SK-N-SH (cell line): ENCODE measurements at regions not wholly inside any gene's neighbourhood (a gene's known extent, or its start where the extent isn't known, plus 50 kb on each side); places are given as distances from the start of the nearest gene placed in this dataset.
"Not testable (repeated sequence)": the region's sequence is repeated elsewhere in the genome, so short reads cannot be mapped to it uniquely, and the experiment has no call there.

Experiments
- CHD2 ChIP-seq: fragments of 150-350 bp; IDR thresholded peaks from 2 replicates; pipeline ENCODE4 v1.6.1; 2018; ENCODE audit warnings: low read length; ENCODE audit not compliant: partially characterized antibody
- EP300 ChIP-seq, 2 experiments: IDR thresholded peaks; 2 replicates each; pipeline versions ENCODE4 v1.4.0 to v1.6.1; 2012; ENCODE audit warnings: borderline replicate concordance in 1 of 2, low read depth in 1 of 2, low read length in 1 of 2
- FOXM1 ChIP-seq: IDR thresholded peaks from 2 replicates; pipeline ENCODE4 v1.4.0; 2012; ENCODE audit warnings: low read depth, mild to moderate bottlenecking

- TF ChIP-seq CHD2; EP300 (IDR thresholded peaks at IDR 0.05; ENCODE audit: borderline replicate concordance in 1 of 2, low read depth in 1 of 2, low read length in 1 of 2); FOXM1: not testable (repeated sequence)
These were observed 153.8 kb downstream of the TMEM121 start for GRCh38 chr14:105679959-105680735.
